C4-2B (cell line): ENCODE measurements at regions not wholly inside any gene's neighbourhood (a gene's known extent, or its start where the extent isn't known, plus 50 kb on each side); places are given as distances from the start of the nearest gene placed in this dataset.

ENCODE experiments used
- CTCF ChIP-seq: fragments of 450-650 bp; conservative IDR thresholded peaks from 2 replicates; pipeline ENCODE4 v1.5.1; 2017; ENCODE audit warnings: mild to moderate bottlenecking
- ZFX ChIP-seq: fragments of 450-650 bp; IDR thresholded peaks from 2 replicates; pipeline ENCODE4 v1.6.1; 2017

- TF ChIP-seq CTCF (no peak), ZFX (no peak)
These were observed 516.6 kb upstream of the MEF2C start for GRCh38 chr5:89399548-89399947.
